ENCODE measurements at regions not wholly inside any gene's neighbourhood (a gene's known extent, or its start where the extent isn't known, plus 50 kb on each side); places are given as distances from the start of the nearest gene placed in this dataset.

DNA sequence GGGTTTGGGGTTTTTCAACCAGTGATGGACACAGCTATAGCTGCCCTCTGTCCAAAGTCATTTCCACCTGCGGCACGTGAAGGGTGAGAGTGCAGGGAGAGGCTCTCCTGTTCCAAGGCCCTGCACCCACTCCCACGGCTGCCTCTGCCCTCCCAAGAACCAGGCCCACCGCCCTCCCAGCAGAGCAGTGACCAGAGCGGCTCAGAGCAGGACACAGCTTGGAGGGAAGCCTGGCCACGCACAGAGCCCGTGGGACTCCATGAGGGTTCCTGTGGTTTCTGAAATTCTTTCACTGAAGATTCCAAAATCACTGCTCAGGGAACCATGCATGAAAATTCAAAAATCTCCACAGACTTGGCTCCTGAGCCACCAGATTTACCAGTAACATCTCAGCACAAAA is 67.3 kb upstream of the SALL3 start:
- Histone ChIP-seq H3K4me3 (no peak overlapping the region), H3K27me3 (ENCODE audit: low read depth) (peaks cover 16% of the 10 kb centered on the region), H3K4me1 (no peaks in the 10 kb centered on the region), H3K9me3 (no peaks in the 10 kb centered on the region), H3K36me3 (no peaks in the 10 kb centered on the region), H3K27ac (no peak overlapping the region)
- TF ChIP-seq, protein P1, sequence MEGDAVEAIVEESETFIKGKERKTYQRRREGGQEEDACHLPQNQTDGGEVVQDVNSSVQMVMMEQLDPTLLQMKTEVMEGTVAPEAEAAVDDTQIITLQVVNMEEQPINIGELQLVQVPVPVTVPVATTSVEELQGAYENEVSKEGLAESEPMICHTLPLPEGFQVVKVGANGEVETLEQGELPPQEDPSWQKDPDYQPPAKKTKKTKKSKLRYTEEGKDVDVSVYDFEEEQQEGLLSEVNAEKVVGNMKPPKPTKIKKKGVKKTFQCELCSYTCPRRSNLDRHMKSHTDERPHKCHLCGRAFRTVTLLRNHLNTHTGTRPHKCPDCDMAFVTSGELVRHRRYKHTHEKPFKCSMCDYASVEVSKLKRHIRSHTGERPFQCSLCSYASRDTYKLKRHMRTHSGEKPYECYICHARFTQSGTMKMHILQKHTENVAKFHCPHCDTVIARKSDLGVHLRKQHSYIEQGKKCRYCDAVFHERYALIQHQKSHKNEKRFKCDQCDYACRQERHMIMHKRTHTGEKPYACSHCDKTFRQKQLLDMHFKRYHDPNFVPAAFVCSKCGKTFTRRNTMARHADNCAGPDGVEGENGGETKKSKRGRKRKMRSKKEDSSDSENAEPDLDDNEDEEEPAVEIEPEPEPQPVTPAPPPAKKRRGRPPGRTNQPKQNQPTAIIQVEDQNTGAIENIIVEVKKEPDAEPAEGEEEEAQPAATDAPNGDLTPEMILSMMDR (IDR thresholded peaks at IDR 0.05) = no peak
- peak in 1 of 2 donors; percentile 37 for ATAC-seq
- intact Hi-C loops (cut with DNase I) = no loop called here
- no peak for DNase-seq

DNA sequence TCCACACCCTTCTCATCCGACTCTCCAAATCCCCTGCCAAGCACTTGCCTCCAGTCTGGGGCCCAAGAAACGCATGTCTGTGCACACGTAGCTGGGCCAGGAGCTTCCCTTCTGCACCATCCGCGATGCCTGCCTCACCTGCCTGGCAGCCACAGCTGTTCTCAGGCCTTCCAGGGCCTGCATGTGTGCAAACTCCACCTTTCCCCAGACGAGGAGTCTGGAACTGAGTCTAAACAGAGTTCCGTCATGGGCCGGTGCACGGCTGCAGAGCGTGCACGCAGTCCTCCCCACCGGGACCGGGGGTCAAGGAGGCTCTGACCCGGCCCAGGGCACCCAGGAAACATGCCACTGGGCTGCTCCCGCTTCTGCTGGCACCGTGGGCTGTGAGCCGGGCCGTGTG is 66.8 kb upstream of the SALL3 start:
- ATAC-seq = peak in 1 of 2 donors; percentile 17
- Histone ChIP-seq H3K36me3 (no peaks in the 10 kb centered on the region), H3K4me1 (no peaks in the 10 kb centered on the region), H3K9me3 (no peaks in the 10 kb centered on the region), H3K27me3 (ENCODE audit: low read depth) (peaks cover 16% of the 10 kb centered on the region), H3K27ac (no peak overlapping the region), H3K4me3 (no peak overlapping the region)
- TF ChIP-seq, protein P1 (IDR thresholded peaks at IDR 0.05) = no peak
- no peak for DNase-seq
- intact Hi-C loops (cut with DNase I) = no loop called here

DNA sequence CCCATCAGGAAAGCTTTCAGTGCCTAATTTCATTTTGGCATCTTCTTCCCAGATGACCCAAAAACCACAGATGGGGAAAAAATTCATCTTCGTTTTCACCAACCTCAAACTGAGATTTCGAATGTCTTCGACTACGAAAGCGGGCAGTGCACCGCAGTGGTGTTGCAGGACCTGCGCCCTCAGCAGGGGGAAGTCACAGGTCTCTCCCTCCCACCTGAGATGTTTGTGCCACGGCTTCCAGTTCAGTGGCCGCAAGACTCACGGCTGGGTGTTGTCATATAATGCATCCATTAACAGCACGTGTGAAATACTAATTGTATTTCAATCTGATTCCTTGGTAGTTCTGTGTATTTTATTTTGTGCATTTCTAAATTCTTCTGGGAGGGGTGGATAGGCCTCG is 66.2 kb upstream of the SALL3 start:
- Histone ChIP-seq H3K4me1 (no peaks in the 10 kb centered on the region), H3K4me3 (no peak overlapping the region), H3K27ac (no peak overlapping the region), H3K27me3 (ENCODE audit: low read depth) (peaks cover 16% of the 10 kb centered on the region), H3K9me3 (no peaks in the 10 kb centered on the region), H3K36me3 (no peaks in the 10 kb centered on the region)
- TF ChIP-seq, protein P1 (IDR thresholded peaks at IDR 0.05) = no peak
- DNase-seq (no peak), ATAC-seq (no peak)
- intact Hi-C loops (cut with DNase I) = no loop called here

DNA sequence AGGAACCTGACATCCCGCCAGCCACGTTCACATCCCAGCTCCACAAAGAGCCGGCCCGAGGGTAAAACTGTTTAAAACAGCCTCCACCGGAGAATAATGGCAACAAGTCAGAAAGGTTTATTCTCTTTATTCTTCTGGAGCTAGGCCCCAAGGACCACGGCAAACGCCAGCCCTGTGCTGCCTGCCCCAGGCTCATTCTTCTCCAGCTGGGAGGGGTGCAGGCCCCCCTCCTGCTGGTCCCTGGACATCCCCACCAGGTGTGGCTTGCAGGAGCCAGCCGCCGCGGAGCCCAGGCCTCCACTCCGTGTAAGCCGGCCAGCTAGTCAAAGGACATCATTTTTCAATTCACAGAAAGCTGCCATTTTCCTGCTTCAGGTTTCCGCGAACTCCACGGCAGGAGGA is 65.8 kb upstream of the SALL3 start:
- TF ChIP-seq, protein P1 (IDR thresholded peaks at IDR 0.05) = no peak
- H3K36me3 ChIP-seq = no peaks in the 10 kb centered on the region
- no peak overlapping the region for H3K27ac ChIP-seq
- no peaks in the 10 kb centered on the region for H3K4me1 ChIP-seq
- ATAC-seq (no peak), DNase-seq (no peak)
- no peaks in the 10 kb centered on the region for H3K9me3 ChIP-seq
- H3K4me3 ChIP-seq = no peak overlapping the region
- intact Hi-C loops (cut with DNase I) = no loop called here
- H3K27me3 ChIP-seq (ENCODE audit: low read depth) = peaks cover 16% of the 10 kb centered on the region

DNA sequence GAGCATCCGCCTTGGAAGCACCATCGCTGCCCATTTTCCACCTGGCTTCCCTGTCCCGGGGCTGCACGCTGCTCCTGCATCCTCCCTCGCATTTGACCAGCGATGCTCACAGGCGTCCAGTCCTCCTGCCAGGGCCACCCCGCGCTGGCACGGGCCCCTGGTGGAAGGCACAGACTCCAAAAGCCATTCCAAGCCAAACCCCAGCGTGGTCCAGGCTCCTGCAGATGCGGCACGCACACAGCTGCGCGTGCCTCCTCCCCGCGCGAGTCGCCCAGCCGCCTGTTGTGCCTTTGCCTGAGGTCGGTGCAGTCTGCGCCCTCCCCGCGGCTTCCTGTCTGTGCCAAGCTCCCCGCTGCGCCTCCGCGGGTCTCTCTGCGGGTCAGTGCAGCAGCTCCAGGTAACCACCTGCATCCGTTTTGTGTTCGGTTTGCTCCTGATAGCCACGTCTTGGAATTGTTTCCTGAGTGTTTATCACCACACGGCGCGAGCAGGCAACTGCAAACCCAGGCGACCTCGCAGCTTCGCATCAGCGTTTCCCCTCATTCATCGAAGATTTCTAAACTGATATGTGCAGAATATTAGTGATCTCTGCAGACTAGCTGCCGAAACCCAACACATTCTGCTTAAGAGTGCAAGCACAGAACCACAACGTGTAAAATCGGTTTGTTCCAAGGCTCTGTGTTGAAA is 65.2 kb upstream of the SALL3 start:
- Histone ChIP-seq H3K4me1 (no peaks in the 10 kb centered on the region), H3K36me3 (no peaks in the 10 kb centered on the region), H3K27ac (no peak overlapping the region), H3K9me3 (no peaks in the 10 kb centered on the region), H3K4me3 (no peak overlapping the region), H3K27me3 (ENCODE audit: low read depth) (peaks cover 16% of the 10 kb centered on the region)
- DNase-seq (no peak), ATAC-seq (no peak)
- TF ChIP-seq, protein P1 (IDR thresholded peaks at IDR 0.05) = no peak
- intact Hi-C loops (cut with DNase I) = no loop called here

All from lower lobe of right lung (tissue), 2 donors.